Gastrocnemius medialis (tissue), 4 donors: ENCODE measurements at regions not wholly inside any gene's neighbourhood (a gene's known extent, or its start where the extent isn't known, plus 50 kb on each side); places are given as distances from the start of the nearest gene placed in this dataset.
A peak's percentile ranks its signal among the peaks of the same experiment; 100 is the strongest.

Source experiments
- ATAC-seq, 2 donors: fragments of 150-250 bp; one replicate each; pipeline ENCODE4 v1.9.1; 2016
- DNase-seq, 2 donors: peaks; one replicate each; pipeline ENCODE4 v3.0.0-alpha.2; 2019
- H3K27ac ChIP-seq, 4 donors: fragments of 200-600 bp; sonication (generic); 1 replicate in 1 of 4; 2 replicates in 3 of 4; pipeline ENCODE4 v1.5.1; 2016 to 2018; ENCODE audit warnings: mild to moderate bottlenecking in 2 of 4, moderate library complexity in 1 of 4
- H3K27me3 ChIP-seq, 3 donors: fragments of 200-600 bp; sonication (generic) in 2 of 3; 1 replicate in 1 of 3; 2 replicates in 2 of 3; pipeline versions ENCODE4 v1.5.1 to v1.6.0; 2016 to 2019; ENCODE audit warnings: mild to moderate bottlenecking in 1 of 3, moderate library complexity in 1 of 3
- H3K36me3 ChIP-seq, 2 donors: fragments of 200-600 bp; sonication (generic) in 1 of 2; one replicate each; pipeline ENCODE4 v1.5.1; 2017 to 2018
- H3K4me1 ChIP-seq, 2 donors: fragments of 200-600 bp; sonication (generic) in 1 of 2; one replicate each; pipeline ENCODE4 v1.5.1; 2016 to 2017; ENCODE audit warnings: mild to moderate bottlenecking in 2 of 2
- H3K4me3 ChIP-seq, 4 donors: fragments of 200-600 bp; sonication (generic) in 3 of 4; 1 replicate in 1 of 4; 2 replicates in 3 of 4; pipeline ENCODE4 v1.5.1; 2016 to 2019; ENCODE audit warnings: mild to moderate bottlenecking in 2 of 4
- H3K9me3 ChIP-seq, 3 donors: fragments of 200-600 bp; sonication (generic) in 2 of 3; 1 replicate in 1 of 3; 2 replicates in 2 of 3; pipeline ENCODE4 v1.5.1; 2016 to 2019
- POLR2A ChIP-seq, 2 donors: fragments of 450-650 bp; IDR thresholded peaks; one replicate each; pipeline ENCODE4 v1.6.1; 2017; ENCODE audit warnings: antibody characterized with exemption in 2 of 2, mild to moderate bottlenecking in 2 of 2, moderate library complexity in 2 of 2
- in situ Hi-C, 4 donors: fragments of 200-750 bp; cut with MboI; loops; one replicate each; pipeline versions ENCODE4 v1.15.0 to v1.8.0; 2017; ENCODE audit warnings: low sequenced_read_pairs in 4 of 4
- intact Hi-C: fragments of 100-400 bp; cut with DNase I; formaldehyde crosslinking; loops from one replicate; pipeline ENCODE4 v1.15.1; 2023; ENCODE audit warnings: low total_unique reads
- TF ChIP-seq, protein P1 (sequence below), 5 experiments: fragments of 450-650 bp in 3 of 5; fragments of 200-600 bp in 2 of 5; sonication (generic) in 2 of 5; IDR thresholded peaks in 4 of 5; conservative IDR thresholded peaks in 1 of 5; 1 replicate in 4 of 5; 2 replicates in 1 of 5; pipeline ENCODE4 v1.5.1; 2016 to 2019; ENCODE audit warnings: antibody characterized with exemption in 5 of 5, mild to moderate bottlenecking in 3 of 5, moderate library complexity in 3 of 5

DNA sequence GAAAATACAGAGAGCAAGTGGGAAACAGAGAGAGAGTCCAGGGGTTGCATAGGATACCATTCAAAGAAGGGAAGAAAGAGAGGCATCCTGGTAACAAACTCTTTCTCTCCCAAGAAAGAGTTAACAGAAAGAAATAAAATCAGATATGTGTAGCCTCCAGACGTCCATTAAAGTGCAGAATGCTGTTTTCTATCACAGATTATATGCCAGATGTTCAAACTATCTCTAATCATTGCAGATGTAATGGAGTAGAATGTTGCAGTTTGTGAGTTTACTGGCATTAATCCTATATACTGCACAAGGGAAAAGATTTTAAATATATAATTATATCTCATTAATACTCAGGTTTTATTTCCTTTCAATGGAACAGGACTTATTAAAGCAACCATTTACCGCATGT, 369.4 kb downstream of the ZNF536 start:
- intact Hi-C loops (no loop called here), in situ Hi-C loops (no loop called here)
- ATAC-seq (no peak), DNase-seq (no peak)
- Histone ChIP-seq H3K36me3 (no peaks in the 10 kb centered on the region), H3K27me3 (peaks cover 0 to 3% (median 0%) of the 10 kb centered on the region in 3 donors), H3K9me3 (no peaks in the 10 kb centered on the region), H3K4me3 (no peak overlapping the region), H3K4me1 (no peaks in the 10 kb centered on the region), H3K27ac (no peak overlapping the region)
- TF ChIP-seq, protein P1, sequence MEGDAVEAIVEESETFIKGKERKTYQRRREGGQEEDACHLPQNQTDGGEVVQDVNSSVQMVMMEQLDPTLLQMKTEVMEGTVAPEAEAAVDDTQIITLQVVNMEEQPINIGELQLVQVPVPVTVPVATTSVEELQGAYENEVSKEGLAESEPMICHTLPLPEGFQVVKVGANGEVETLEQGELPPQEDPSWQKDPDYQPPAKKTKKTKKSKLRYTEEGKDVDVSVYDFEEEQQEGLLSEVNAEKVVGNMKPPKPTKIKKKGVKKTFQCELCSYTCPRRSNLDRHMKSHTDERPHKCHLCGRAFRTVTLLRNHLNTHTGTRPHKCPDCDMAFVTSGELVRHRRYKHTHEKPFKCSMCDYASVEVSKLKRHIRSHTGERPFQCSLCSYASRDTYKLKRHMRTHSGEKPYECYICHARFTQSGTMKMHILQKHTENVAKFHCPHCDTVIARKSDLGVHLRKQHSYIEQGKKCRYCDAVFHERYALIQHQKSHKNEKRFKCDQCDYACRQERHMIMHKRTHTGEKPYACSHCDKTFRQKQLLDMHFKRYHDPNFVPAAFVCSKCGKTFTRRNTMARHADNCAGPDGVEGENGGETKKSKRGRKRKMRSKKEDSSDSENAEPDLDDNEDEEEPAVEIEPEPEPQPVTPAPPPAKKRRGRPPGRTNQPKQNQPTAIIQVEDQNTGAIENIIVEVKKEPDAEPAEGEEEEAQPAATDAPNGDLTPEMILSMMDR (IDR thresholded peaks at IDR 0.05 in 4 of 5, conservative IDR thresholded peaks at IDR 0.05 in 1 of 5): no peak
- no peak for TF ChIP-seq POLR2A (IDR thresholded peaks at IDR 0.05)

DNA sequence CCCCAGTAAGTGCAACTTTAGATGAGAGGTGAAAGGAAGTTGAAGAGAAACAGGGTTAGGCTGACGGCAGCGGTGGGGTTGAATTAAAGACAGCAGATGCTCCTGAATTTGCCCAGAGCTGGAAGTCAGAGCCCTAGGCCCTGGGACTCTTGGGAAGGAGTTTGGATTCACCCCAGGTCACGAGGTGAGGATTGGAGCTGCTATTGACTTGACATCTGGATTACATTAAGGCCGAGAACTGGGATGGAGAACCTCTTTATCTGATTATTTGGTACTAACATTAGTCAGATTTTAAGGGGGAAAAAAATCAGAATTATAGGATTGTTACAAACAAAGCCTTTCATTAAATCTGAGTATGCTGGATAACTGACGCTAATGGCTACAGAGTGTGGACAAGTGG, 367.2 kb downstream of the ZNF536 start:
- peak; percentile 17 to 29 for DNase-seq
- Histone ChIP-seq H3K27ac (no peak overlapping the region), H3K36me3 (no peaks in the 10 kb centered on the region), H3K27me3 (peaks cover 0 to 3% (median 0%) of the 10 kb centered on the region in 3 donors), H3K9me3 (no peaks in the 10 kb centered on the region), H3K4me3 (no peak overlapping the region), H3K4me1 (no peaks in the 10 kb centered on the region)
- in situ Hi-C loops (no loop called here), intact Hi-C loops (no loop called here)
- peak; percentile 24 to 42 for ATAC-seq
- TF ChIP-seq, protein P1 (IDR thresholded peaks at IDR 0.05 in 4 of 5, conservative IDR thresholded peaks at IDR 0.05 in 1 of 5): no peak
- no peak for TF ChIP-seq POLR2A (IDR thresholded peaks at IDR 0.05)

DNA sequence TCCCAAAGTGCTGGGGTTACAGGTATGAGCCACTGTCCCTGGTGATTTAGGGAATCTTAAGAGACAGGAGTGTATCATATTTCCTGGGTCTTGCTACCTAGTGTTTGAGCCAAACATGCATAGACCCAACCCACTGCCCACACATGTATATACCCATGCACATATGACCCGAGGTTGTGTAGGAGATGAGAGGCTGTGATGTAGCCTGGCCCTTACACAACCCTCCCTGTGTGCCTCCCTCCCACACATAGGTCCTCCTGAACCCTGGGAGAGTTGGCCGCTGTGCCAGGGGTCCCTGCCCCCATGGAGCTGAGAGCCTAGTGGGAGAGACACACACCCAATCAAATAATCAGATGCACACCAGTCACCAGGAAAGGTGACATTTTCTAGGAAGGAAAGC, 365.9 kb downstream of the ZNF536 start:
- DNase-seq (no peak), ATAC-seq (no peak)
- H3K27ac ChIP-seq: no peak overlapping the region
- intact Hi-C loops (no loop called here), in situ Hi-C loops (no loop called here)
- TF ChIP-seq POLR2A (IDR thresholded peaks at IDR 0.05): no peak
- TF ChIP-seq, protein P1 (IDR thresholded peaks at IDR 0.05 in 4 of 5, conservative IDR thresholded peaks at IDR 0.05 in 1 of 5): no peak
- no peaks in the 10 kb centered on the region for H3K4me1 ChIP-seq
- H3K36me3 ChIP-seq: no peaks in the 10 kb centered on the region
- peaks cover 0 to 1% (median 0%) of the 10 kb centered on the region in 3 donors for H3K27me3 ChIP-seq
- no peak overlapping the region for H3K4me3 ChIP-seq
- no peaks in the 10 kb centered on the region for H3K9me3 ChIP-seq

DNA sequence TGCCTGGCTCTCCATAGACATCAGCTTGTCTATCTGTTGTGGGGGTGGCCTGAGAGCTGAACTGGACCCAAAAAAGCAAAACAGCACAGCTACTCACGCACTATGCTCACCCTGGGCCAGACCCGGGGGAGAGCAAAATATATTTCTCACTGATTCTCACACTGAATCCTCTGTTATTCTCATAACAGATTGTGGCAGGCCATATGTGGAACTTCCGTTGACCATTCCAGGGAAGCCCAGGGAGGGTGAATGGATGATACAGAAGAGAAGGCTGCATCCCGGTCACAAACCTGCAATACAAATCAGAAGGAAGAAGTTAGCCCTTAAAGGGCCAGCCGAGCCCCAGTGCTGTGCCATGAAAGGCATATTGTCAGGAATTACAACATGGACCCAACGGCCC, 362.5 kb downstream of the ZNF536 start:
- in situ Hi-C loops: no loop called here
- H3K27me3 ChIP-seq: no peaks in the 10 kb centered on the region
- H3K36me3 ChIP-seq: no peaks in the 10 kb centered on the region
- DNase-seq (no peak), ATAC-seq (no peak)
- H3K4me1 ChIP-seq: no peaks in the 10 kb centered on the region
- no peak overlapping the region for H3K27ac ChIP-seq
- H3K4me3 ChIP-seq: no peak overlapping the region
- intact Hi-C loops: no loop called here
- TF ChIP-seq POLR2A (IDR thresholded peaks at IDR 0.05): no peak
- TF ChIP-seq, protein P1 (IDR thresholded peaks at IDR 0.05 in 4 of 5, conservative IDR thresholded peaks at IDR 0.05 in 1 of 5): no peak
- no peaks in the 10 kb centered on the region for H3K9me3 ChIP-seq

DNA sequence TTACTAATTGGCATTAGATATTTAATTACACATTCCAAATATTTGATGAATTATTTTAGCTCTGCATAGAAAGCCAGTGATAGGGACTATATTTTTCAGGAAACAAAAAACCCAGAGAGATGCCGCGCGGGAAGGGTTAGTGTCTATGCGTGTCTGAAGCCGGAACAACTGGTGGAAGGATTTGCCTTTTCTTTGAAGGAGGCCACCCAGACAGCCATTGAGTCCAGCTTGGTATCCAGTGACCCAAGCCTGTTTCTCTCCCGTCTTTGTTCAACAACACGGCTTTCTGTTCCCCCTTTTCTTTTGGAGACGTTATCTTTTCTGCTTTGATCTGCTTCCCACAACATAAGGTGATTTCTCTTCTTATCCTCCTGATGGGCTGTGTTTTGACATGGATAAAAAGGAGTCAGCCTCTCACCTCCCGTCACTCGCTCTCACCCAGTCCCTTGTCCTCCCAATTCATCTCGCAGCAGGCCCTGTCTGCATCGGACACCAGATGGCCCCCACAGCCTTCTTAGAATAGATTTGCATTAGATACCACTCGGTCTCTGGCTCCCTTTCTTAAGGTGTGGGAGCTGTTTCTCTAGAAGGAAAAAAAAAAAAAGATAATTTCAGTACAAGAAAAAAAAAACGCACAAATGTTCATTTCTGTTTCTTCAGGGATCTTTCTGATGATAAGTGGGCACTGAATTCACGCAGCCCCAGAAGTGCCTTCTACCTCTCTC, 361.8 kb downstream of the ZNF536 start:
- no peak overlapping the region for H3K27ac ChIP-seq
- H3K4me3 ChIP-seq: no peak overlapping the region
- no peaks in the 10 kb centered on the region for H3K4me1 ChIP-seq
- no peaks in the 10 kb centered on the region for H3K27me3 ChIP-seq
- in situ Hi-C loops (no loop called here), intact Hi-C loops (no loop called here)
- no peak for TF ChIP-seq POLR2A (IDR thresholded peaks at IDR 0.05)
- TF ChIP-seq, protein P1 (IDR thresholded peaks at IDR 0.05 in 4 of 5, conservative IDR thresholded peaks at IDR 0.05 in 1 of 5): no peak
- ATAC-seq: no peak
- H3K36me3 ChIP-seq: no peaks in the 10 kb centered on the region
- no peaks in the 10 kb centered on the region for H3K9me3 ChIP-seq
- DNase-seq: no peak
